Natural killer cell (primary cell): ENCODE measurements at regions not wholly inside any gene's neighbourhood (a gene's known extent, or its start where the extent isn't known, plus 50 kb on each side); places are given as distances from the start of the nearest gene placed in this dataset.

Source experiments
- ATAC-seq, 3 donors: fragments of 150-1000 bp in 2 of 3; fragments of 200-7000 bp in 1 of 3; cut with Tn5 transposase; 1 replicate in 1 of 3; 2 replicates in 2 of 3; pipeline ENCODE4 v1.10.0; 2021; ENCODE audit warnings: mild to moderate bottlenecking in 2 of 3, moderate library complexity in 2 of 3
- DNase-seq, 2 donors: peaks; one replicate each; pipeline versions ENCODE4 v3.0.0 to v3.0.0-alpha.2; 2013 to 2021; ENCODE audit warnings: mixed read lengths in 1 of 2
- H3K27ac ChIP-seq: one replicate; pipeline ENCODE4 v1.5.1; 2013; ENCODE audit warnings: mild to moderate bottlenecking, low read length
- H3K27me3 ChIP-seq: one replicate; pipeline ENCODE4 v1.6.1; 2013; ENCODE audit warnings: low read length; ENCODE audit not compliant: control insufficient read depth, insufficient read depth
- H3K36me3 ChIP-seq: one replicate; pipeline ENCODE4 v1.6.1; 2013; ENCODE audit warnings: low read length; ENCODE audit not compliant: control insufficient read depth, insufficient read depth
- H3K4me1 ChIP-seq: one replicate; pipeline ENCODE4 v1.6.1; 2013; ENCODE audit warnings: low read length; ENCODE audit not compliant: control insufficient read depth, insufficient read depth
- H3K4me3 ChIP-seq: one replicate; pipeline ENCODE4 v1.5.1; 2013; ENCODE audit warnings: low read length
- H3K9me3 ChIP-seq: one replicate; pipeline ENCODE4 v1.6.1; 2013; ENCODE audit warnings: low read length; ENCODE audit not compliant: control insufficient read depth, insufficient read depth
- H3K27ac Mint-ChIP-seq, 2 donors: one replicate each; pipeline ENCODE4 v1.8.0; 2022; ENCODE audit warnings: mild to moderate bottlenecking in 2 of 2, mixed read lengths in 2 of 2, moderate library complexity in 1 of 2
- H3K27me3 Mint-ChIP-seq, 2 donors: one replicate each; pipeline ENCODE4 v1.8.0; 2022; ENCODE audit warnings: low read depth in 2 of 2, mixed read lengths in 2 of 2
- H3K36me3 Mint-ChIP-seq: one replicate; pipeline ENCODE4 v1.8.0; 2022; ENCODE audit warnings: mixed read lengths
- H3K4me1 Mint-ChIP-seq, 2 donors: one replicate each; pipeline ENCODE4 v1.8.0; 2022; ENCODE audit warnings: mixed read lengths in 2 of 2
- H3K4me3 Mint-ChIP-seq: one replicate; pipeline ENCODE4 v1.8.0; 2022; ENCODE audit warnings: mild to moderate bottlenecking, moderate library complexity, mixed read lengths
- H3K9me3 Mint-ChIP-seq, 2 donors: one replicate each; pipeline ENCODE4 v1.8.0; 2022; ENCODE audit warnings: mixed read lengths in 2 of 2
- whole genome bisulfite sequencing: methylation state at CpG from one replicate; pipeline ENCODE4 v1.1.7; 2013; ENCODE audit warnings: missing lambda C conversion rate; ENCODE audit not compliant: insufficient coverage; 5-methylcytosine and 5-hydroxymethylcytosine counted together
- intact Hi-C: fragments of 100-400 bp; cut with micrococcal nuclease; formaldehyde crosslinking; loops from one replicate; pipeline ENCODE4 v1.14.2; 2022
- TF ChIP-seq, protein P1 (sequence below): fragments of 200-600 bp; IDR thresholded peaks from one replicate; pipeline ENCODE4 v1.8.0; 2022; ENCODE audit warnings: antibody characterized with exemption

DNA sequence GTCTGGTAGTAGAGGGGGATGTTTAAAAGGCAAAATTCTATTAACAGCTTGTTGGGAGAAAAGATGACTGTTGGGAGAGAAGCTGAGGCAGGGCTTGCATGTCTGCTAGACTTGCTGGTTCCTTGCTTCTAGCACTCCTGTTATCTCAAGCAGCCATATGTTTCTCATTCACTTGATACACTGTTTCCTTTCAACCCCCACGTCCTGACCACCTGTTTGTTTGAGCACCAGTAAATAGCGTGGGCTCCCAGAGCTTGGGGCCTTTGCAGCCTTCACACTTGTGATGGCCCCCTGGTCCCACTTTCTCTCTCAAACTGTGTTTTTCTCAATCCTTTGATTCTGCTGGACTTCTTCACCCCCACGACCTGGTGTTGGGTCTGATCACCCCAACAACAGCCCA is 111.7 kb upstream of the TMEM161B start:
- TF ChIP-seq, protein P1, sequence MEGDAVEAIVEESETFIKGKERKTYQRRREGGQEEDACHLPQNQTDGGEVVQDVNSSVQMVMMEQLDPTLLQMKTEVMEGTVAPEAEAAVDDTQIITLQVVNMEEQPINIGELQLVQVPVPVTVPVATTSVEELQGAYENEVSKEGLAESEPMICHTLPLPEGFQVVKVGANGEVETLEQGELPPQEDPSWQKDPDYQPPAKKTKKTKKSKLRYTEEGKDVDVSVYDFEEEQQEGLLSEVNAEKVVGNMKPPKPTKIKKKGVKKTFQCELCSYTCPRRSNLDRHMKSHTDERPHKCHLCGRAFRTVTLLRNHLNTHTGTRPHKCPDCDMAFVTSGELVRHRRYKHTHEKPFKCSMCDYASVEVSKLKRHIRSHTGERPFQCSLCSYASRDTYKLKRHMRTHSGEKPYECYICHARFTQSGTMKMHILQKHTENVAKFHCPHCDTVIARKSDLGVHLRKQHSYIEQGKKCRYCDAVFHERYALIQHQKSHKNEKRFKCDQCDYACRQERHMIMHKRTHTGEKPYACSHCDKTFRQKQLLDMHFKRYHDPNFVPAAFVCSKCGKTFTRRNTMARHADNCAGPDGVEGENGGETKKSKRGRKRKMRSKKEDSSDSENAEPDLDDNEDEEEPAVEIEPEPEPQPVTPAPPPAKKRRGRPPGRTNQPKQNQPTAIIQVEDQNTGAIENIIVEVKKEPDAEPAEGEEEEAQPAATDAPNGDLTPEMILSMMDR, result no peak
- no peak overlapping the region for H3K4me3 Mint-ChIP-seq
- H3K36me3 ChIP-seq, result no peaks in the 10 kb centered on the region
- no peaks in the 10 kb centered on the region for H3K27me3 ChIP-seq
- no peaks in the 10 kb centered on the region for H3K4me1 ChIP-seq
- peaks cover 0 to 2% of the 10 kb centered on the region in 2 donors for H3K9me3 Mint-ChIP-seq
- no peak overlapping the region for H3K4me3 ChIP-seq
- H3K27ac Mint-ChIP-seq, result no peak overlapping the region
- no peak overlapping the region for H3K27ac ChIP-seq
- no peaks in the 10 kb centered on the region for H3K9me3 ChIP-seq
- intact Hi-C loops, result no loop called here
- ATAC-seq (no peak), DNase-seq (no peak)
- H3K36me3 Mint-ChIP-seq, result no peaks in the 10 kb centered on the region
- peaks cover 9 to 20% of the 10 kb centered on the region in 2 donors for H3K27me3 Mint-ChIP-seq
- WGBS, result 72% methylated on average over 3 of the region's 3 CpGs
- no peaks in the 10 kb centered on the region for H3K4me1 Mint-ChIP-seq

DNA sequence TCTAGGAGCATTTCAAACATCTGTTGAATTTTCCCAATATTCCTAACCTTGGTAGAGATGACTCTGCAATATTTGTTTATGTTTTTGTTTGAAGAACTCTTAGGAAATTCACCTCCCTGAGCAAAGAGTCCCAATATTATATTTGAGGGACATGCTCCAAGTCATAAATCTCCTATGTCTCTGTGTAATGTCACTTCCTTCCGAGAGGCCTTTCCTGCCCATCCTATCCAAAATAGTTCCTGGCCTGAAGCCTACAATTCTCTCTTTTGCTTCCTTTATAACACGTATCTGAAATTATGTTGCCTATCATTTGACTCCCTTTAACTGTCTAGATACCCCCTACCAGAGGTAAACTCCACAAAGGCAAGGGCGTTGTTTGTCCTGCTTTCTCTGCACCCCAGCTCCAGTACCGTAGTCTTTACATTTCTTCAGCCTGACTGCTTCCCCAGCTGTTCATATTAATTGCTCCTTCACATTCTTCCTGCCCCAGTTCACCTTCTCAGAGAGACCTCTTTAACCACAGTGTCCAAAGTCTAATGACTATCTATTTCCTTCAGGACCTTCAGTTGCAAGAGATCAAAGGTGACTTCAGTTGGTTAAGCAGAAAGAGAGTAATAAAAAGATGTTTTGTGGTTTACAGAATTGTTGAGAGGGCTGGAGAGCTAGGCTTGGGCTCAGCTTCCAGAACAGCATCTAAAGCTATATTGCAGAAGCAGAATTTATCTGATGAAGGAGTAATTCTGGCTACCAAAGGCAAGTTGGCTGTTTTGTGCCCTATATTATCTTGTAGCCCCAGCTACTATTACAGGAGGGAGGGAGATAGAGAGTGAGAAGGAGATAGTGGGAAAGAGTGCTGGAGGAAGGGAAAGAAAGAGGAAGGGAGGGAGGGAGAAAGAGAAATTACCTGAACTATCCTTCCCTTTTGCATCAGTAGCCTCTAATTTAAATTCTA is 109.3 kb upstream of the TMEM161B start:
- Histone ChIP-seq H3K9me3 (no peaks in the 10 kb centered on the region), H3K36me3 (no peaks in the 10 kb centered on the region), H3K27me3 (no peaks in the 10 kb centered on the region), H3K27ac (no peak overlapping the region), H3K4me3 (no peak overlapping the region), H3K4me1 (no peaks in the 10 kb centered on the region)
- TF ChIP-seq, protein P1, result no peak
- no peak overlapping the region for H3K4me3 Mint-ChIP-seq
- H3K9me3 Mint-ChIP-seq, result peaks cover 0 to 2% of the 10 kb centered on the region in 2 donors
- WGBS, result 17% methylated on average over 4 of the region's 4 CpGs
- ATAC-seq, result no peak
- no peaks in the 10 kb centered on the region for H3K4me1 Mint-ChIP-seq
- H3K27me3 Mint-ChIP-seq, result peaks cover 9 to 20% of the 10 kb centered on the region in 2 donors
- no peak for DNase-seq
- no peaks in the 10 kb centered on the region for H3K36me3 Mint-ChIP-seq
- no peak overlapping the region for H3K27ac Mint-ChIP-seq
- intact Hi-C loops, result no loop called here

- H3K9me3 Mint-ChIP-seq, result peaks cover 0 to 2% of the 10 kb centered on the region in 2 donors
- ATAC-seq (no peak), DNase-seq (no peak)
- Histone ChIP-seq H3K4me3 (no peak overlapping the region), H3K9me3 (no peaks in the 10 kb centered on the region), H3K4me1 (no peaks in the 10 kb centered on the region), H3K36me3 (no peaks in the 10 kb centered on the region), H3K27ac (no peak overlapping the region), H3K27me3 (no peaks in the 10 kb centered on the region)
- H3K27me3 Mint-ChIP-seq, result peaks cover 9 to 20% of the 10 kb centered on the region in 2 donors
- 100% methylated on average over 2 of the region's 2 CpGs for WGBS
- TF ChIP-seq, protein P1, result no peak
- no peaks in the 10 kb centered on the region for H3K36me3 Mint-ChIP-seq
- H3K27ac Mint-ChIP-seq, result no peak overlapping the region
- intact Hi-C loops, result no loop called here
- H3K4me3 Mint-ChIP-seq, result no peak overlapping the region
- H3K4me1 Mint-ChIP-seq, result no peaks in the 10 kb centered on the region
These were observed 108.6 kb upstream of the TMEM161B start for GRCh38 chr5:88377240-88377639.
